B cell (primary cell): ENCODE measurements at regions not wholly inside any gene's neighbourhood (a gene's known extent, or its start where the extent isn't known, plus 50 kb on each side); places are given as distances from the start of the nearest gene placed in this dataset.

Experiments used
- ATAC-seq: fragments of 200-7000 bp; cut with Tn5 transposase; one replicate; pipeline ENCODE4 v1.10.0; 2021; ENCODE audit warnings: low read depth, mild to moderate bottlenecking, moderate number of reproducible peaks, moderate library complexity
- CTCF ChIA-PET: fragments of 350-600 bp; sonication (Branson Sonifier 250); formaldehyde crosslinking; loops from one replicate; lab custom pipeline; 2021; ENCODE audit warnings: antibody characterized with exemption, inconsistent platforms; lab: Charles Lee
- POLR2A ChIA-PET: fragments of 350-600 bp; sonication (Branson Sonifier 250); formaldehyde crosslinking; loops from one replicate; lab custom pipeline; 2021; ENCODE audit warnings: antibody characterized with exemption; lab: Charles Lee
- DNase-seq: peaks from one replicate; pipeline ENCODE4 v3.0.0; 2013
- H2AFZ ChIP-seq: 2 replicates; pipeline ENCODE4 v1.6.1; 2012; ENCODE audit warnings: mild to moderate bottlenecking, low read depth, low read length; ENCODE audit not compliant: insufficient read depth, poor library complexity, severe bottlenecking
- H3K27ac ChIP-seq, 2 donors: 1 replicate in 1 of 2; 2 replicates in 1 of 2; pipeline ENCODE4 v1.5.1; 2012 to 2013; ENCODE audit warnings: low read length in 2 of 2, mild to moderate bottlenecking in 2 of 2, moderate library complexity in 1 of 2
- H3K27me3 ChIP-seq, 4 experiments: fragments of 200-600 bp in 1 of 4; sonication (generic) in 1 of 4; replicated peaks in 1 of 4; 1 replicate in 2 of 4; 2 replicates in 2 of 4; pipeline versions ENCODE4 v1.6.1 to v1.7.0; 2013 to 2016; ENCODE audit warnings: low read length in 3 of 4, mild to moderate bottlenecking in 2 of 4, mixed read lengths in 1 of 4, moderate library complexity in 1 of 4; ENCODE audit not compliant: insufficient read depth in 4 of 4, control insufficient read depth in 3 of 4; ENCODE audit errors: control extremely low read depth in 1 of 4
- H3K36me3 ChIP-seq, 2 experiments: replicated peaks in 1 of 2; 1 replicate in 1 of 2; 2 replicates in 1 of 2; pipeline versions ENCODE4 v1.6.1 to v1.7.1; 2013; ENCODE audit warnings: low read length in 1 of 2; ENCODE audit not compliant: insufficient read depth in 2 of 2, control insufficient read depth in 1 of 2; ENCODE audit errors: control extremely low read depth in 1 of 2, extremely low read depth in 1 of 2
- H3K4me1 ChIP-seq, 2 donors: fragments of 200-600 bp in 1 of 2; sonication (generic) in 1 of 2; 1 replicate in 1 of 2; 2 replicates in 1 of 2; pipeline versions ENCODE4 v1.5.1 to v1.6.1; 2013 to 2017; ENCODE audit warnings: low read length in 2 of 2; ENCODE audit not compliant: control insufficient read depth in 2 of 2, insufficient read depth in 2 of 2
- H3K4me2 ChIP-seq: replicated peaks from 2 replicates; pipeline ENCODE3; 2012; ENCODE audit warnings: mild to moderate bottlenecking, low read depth, low read length; ENCODE audit not compliant: poor library complexity, severe bottlenecking
- H3K4me3 ChIP-seq, 5 experiments: fragments of 200-600 bp in 1 of 5; sonication (generic) in 1 of 5; 1 replicate in 3 of 5; 2 replicates in 2 of 5; pipeline versions ENCODE4 v1.5.1 to v1.7.0; 2011 to 2016; ENCODE audit warnings: low read length in 4 of 5, mild to moderate bottlenecking in 4 of 5, low read depth in 2 of 5, control low read depth in 1 of 5, moderate library complexity in 1 of 5; ENCODE audit not compliant: insufficient read depth in 1 of 5; ENCODE audit errors: control extremely low read depth in 1 of 5, extremely low read depth in 1 of 5
- H3K79me2 ChIP-seq: fragments of 200-600 bp; sonication (generic); one replicate; pipeline ENCODE4 v1.6.0; 2016; ENCODE audit warnings: low read length; ENCODE audit not compliant: control insufficient read depth, insufficient read depth
- H3K9ac ChIP-seq: fragments of 200-600 bp; sonication (generic); 2 replicates; pipeline ENCODE4 v1.6.1; 2017; ENCODE audit warnings: mild to moderate bottlenecking, low read length, moderate library complexity
- H3K9me3 ChIP-seq, 3 donors: one replicate each; pipeline versions ENCODE4 v1.6.1 to v1.7.1; 2013; ENCODE audit warnings: low read length in 2 of 3; ENCODE audit not compliant: control insufficient read depth in 2 of 3, insufficient read depth in 1 of 3; ENCODE audit errors: control extremely low read depth in 1 of 3
- H4K20me1 ChIP-seq: 2 replicates; pipeline ENCODE4 v1.6.0; 2012; ENCODE audit warnings: mild to moderate bottlenecking, low read length; ENCODE audit not compliant: insufficient read depth, control insufficient read depth, poor library complexity, severe bottlenecking
- H3K27ac Mint-ChIP-seq: one replicate; pipeline ENCODE4 v1.8.0; 2021; ENCODE audit warnings: mixed read lengths
- H3K27me3 Mint-ChIP-seq: one replicate; pipeline ENCODE4 v1.8.0; 2021; ENCODE audit warnings: mixed read lengths
- H3K4me1 Mint-ChIP-seq: one replicate; pipeline ENCODE4 v1.8.0; 2021; ENCODE audit warnings: mixed read lengths
- H3K4me3 Mint-ChIP-seq: one replicate; pipeline ENCODE4 v1.8.0; 2021; ENCODE audit warnings: mixed read lengths
- H3K9me3 Mint-ChIP-seq: one replicate; pipeline ENCODE4 v1.8.0; 2022; ENCODE audit warnings: mixed read lengths; ENCODE audit not compliant: insufficient read depth
- CTCF ChIP-seq: fragments of 200-600 bp; IDR thresholded peaks from one replicate; pipeline ENCODE4 v1.8.0; 2022; ENCODE audit warnings: antibody characterized with exemption, mild to moderate bottlenecking
- EZH2 ChIP-seq: IDR thresholded peaks from 2 replicates; pipeline ENCODE4 v1.6.1; 2012; ENCODE audit warnings: borderline replicate concordance, low read depth, mild to moderate bottlenecking, moderate library complexity, low read length; ENCODE audit not compliant: insufficient read depth, poor library complexity, severe bottlenecking
- WGBS: methylation state at CpG from one replicate; pipeline ENCODE4 v1.1.5; 2013; ENCODE audit warnings: missing lambda C conversion rate; ENCODE audit not compliant: insufficient coverage; 5-methylcytosine and 5-hydroxymethylcytosine counted together
- intact Hi-C: fragments of 100-400 bp; cut with micrococcal nuclease; formaldehyde crosslinking; loops from one replicate; pipeline ENCODE4 v1.10.0; 2022

GRCh38 chr2:21254170-21254965 lies 130.6 kb downstream of the TDRD15 start:
- TF ChIP-seq CTCF (no peak), EZH2 (no peak)
- ChIA-PET POLR2A (no interaction called here), CTCF (no interaction called here)
- intact Hi-C loops: no loop called here
- no peak overlapping the region for H2AFZ ChIP-seq
- H3K9ac ChIP-seq: no peak overlapping the region
- H4K20me1 ChIP-seq: no peaks in the 10 kb centered on the region
- Mint-ChIP-seq H3K9me3 (no peaks in the 10 kb centered on the region), H3K27ac (no peak overlapping the region), H3K27me3 (no peaks in the 10 kb centered on the region), H3K4me1 (no peaks in the 10 kb centered on the region), H3K4me3 (no peak overlapping the region)
- H3K27ac ChIP-seq: no peak overlapping the region
- H3K27me3 ChIP-seq: no peaks in the 10 kb centered on the region
- 93% methylated on average over 4 of the region's 6 CpGs for WGBS
- ATAC-seq (no peak), DNase-seq (no peak)
- H3K4me1 ChIP-seq: no peaks in the 10 kb centered on the region
- H3K79me2 ChIP-seq: no peaks in the 10 kb centered on the region
- no peak overlapping the region for H3K4me3 ChIP-seq
- peaks cover 0 to 4% (median 0%) of the 10 kb centered on the region in 3 donors for H3K9me3 ChIP-seq
- H3K4me2 ChIP-seq: no peak overlapping the region
- H3K36me3 ChIP-seq: no peaks in the 10 kb centered on the region

DNA sequence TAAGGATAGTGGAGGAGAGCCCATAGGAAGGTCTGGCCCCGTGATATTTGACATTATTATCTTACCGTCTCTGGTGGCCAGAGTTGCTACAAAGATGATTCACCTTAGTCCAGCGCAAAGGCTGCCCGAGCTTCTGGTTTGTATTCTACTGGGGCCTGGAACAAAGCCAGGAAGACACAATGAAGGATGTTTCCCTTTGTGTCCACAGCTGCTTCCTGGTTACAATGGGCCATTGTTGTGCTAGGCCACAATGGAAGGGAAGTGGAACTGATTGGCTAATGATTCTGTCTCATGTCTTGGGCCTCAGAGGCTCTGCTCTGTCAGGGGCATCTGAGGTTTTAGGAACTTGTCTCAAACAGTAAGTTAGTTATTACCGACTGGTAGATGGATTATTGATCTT lies 132.2 kb downstream of the TDRD15 start:
- DNase-seq: no peak
- H3K4me1 Mint-ChIP-seq: no peaks in the 10 kb centered on the region
- 23% methylated on average over 4 of the region's 5 CpGs for WGBS
- Histone ChIP-seq H3K27ac (no peak overlapping the region), H4K20me1 (no peaks in the 10 kb centered on the region), H3K9ac (no peak overlapping the region), H3K36me3 (no peaks in the 10 kb centered on the region), H2AFZ (no peak overlapping the region), H3K9me3 (peaks cover 0 to 4% (median 0%) of the 10 kb centered on the region in 3 donors), H3K79me2 (no peaks in the 10 kb centered on the region), H3K27me3 (no peaks in the 10 kb centered on the region), H3K4me1 (no peaks in the 10 kb centered on the region), H3K4me3 (no peak overlapping the region), H3K4me2 (no peak overlapping the region)
- ChIA-PET POLR2A (no interaction called here), CTCF (no interaction called here)
- no peaks in the 10 kb centered on the region for H3K27me3 Mint-ChIP-seq
- H3K4me3 Mint-ChIP-seq: no peak overlapping the region
- ATAC-seq: no peak
- no peaks in the 10 kb centered on the region for H3K9me3 Mint-ChIP-seq
- intact Hi-C loops: no loop called here
- TF ChIP-seq EZH2 (no peak), CTCF (no peak)
- no peak overlapping the region for H3K27ac Mint-ChIP-seq
